ENCODE measurements at regions not wholly inside any gene's neighbourhood (a gene's known extent, or its start where the extent isn't known, plus 50 kb on each side); places are given as distances from the start of the nearest gene placed in this dataset.

GRCh38 chr2:15833731-15834130, 106.6 kb upstream of the MYCN start:
- TF ChIP-seq POLR2AphosphoS5 (IDR thresholded peaks at IDR 0.05): no peak
- TF ChIP-seq CTCF (IDR thresholded peaks at IDR 0.05): no peak
